ENCODE measurements at regions not wholly inside any gene's neighbourhood (a gene's known extent, or its start where the extent isn't known, plus 50 kb on each side); places are given as distances from the start of the nearest gene placed in this dataset.
"Not testable (repeated sequence)": the region's sequence is repeated elsewhere in the genome, so short reads cannot be mapped to it uniquely, and the experiment has no call there.

- no peak for DNase-seq (ENCODE audit: low read depth, low spot score)
These were observed 246.1 kb upstream of the PDE3A start for GRCh38 chr12:20122274-20122673.

- DNase-seq (ENCODE audit: low read depth, low spot score): no peak
These were observed 244.9 kb upstream of the PDE3A start for GRCh38 chr12:20123465-20123864.

GRCh38 chr12:20125276-20125798 is 243.0 kb upstream of the PDE3A start:
- no peak for DNase-seq (ENCODE audit: low read depth, low spot score)

- DNase-seq (ENCODE audit: low read depth, low spot score): no peak
These were observed 241.7 kb upstream of the PDE3A start for GRCh38 chr12:20126601-20127000.

GRCh38 chr12:20127413-20127812 is 240.9 kb upstream of the PDE3A start:
- no peak for DNase-seq (ENCODE audit: low read depth, low spot score)

- DNase-seq (ENCODE audit: low read depth, low spot score): no peak
These were observed 239.4 kb upstream of the PDE3A start for GRCh38 chr12:20128928-20129327.

GRCh38 chr12:20132818-20133217 is 235.5 kb upstream of the PDE3A start:
- no peak for DNase-seq (ENCODE audit: low read depth, low spot score)

- DNase-seq (ENCODE audit: low read depth, low spot score): no peak
These were observed 233.7 kb upstream of the PDE3A start for GRCh38 chr12:20134652-20135051.

- no peak for DNase-seq (ENCODE audit: low read depth, low spot score)
These were observed 227.6 kb upstream of the PDE3A start for GRCh38 chr12:20140751-20141150.

GRCh38 chr12:20142316-20142715 is 226.0 kb upstream of the PDE3A start:
- no peak for DNase-seq (ENCODE audit: low read depth, low spot score)

- no peak for DNase-seq (ENCODE audit: low read depth, low spot score)
These were observed 225.4 kb upstream of the PDE3A start for GRCh38 chr12:20142956-20143355.

GRCh38 chr12:20144341-20144740 is 224.0 kb upstream of the PDE3A start:
- DNase-seq (ENCODE audit: low read depth, low spot score): no peak

- no peak for DNase-seq (ENCODE audit: low read depth, low spot score)
These were observed 220.1 kb upstream of the PDE3A start for GRCh38 chr12:20148241-20148640.

GRCh38 chr12:20150835-20151422 is 217.4 kb upstream of the PDE3A start:
- DNase-seq (ENCODE audit: low read depth, low spot score): no peak

- DNase-seq (ENCODE audit: low read depth, low spot score): peak; percentile 8
These were observed 214.3 kb upstream of the PDE3A start for GRCh38 chr12:20154052-20154451.

- DNase-seq (ENCODE audit: low read depth, low spot score): no peak
These were observed 213.0 kb upstream of the PDE3A start for GRCh38 chr12:20155374-20155773.

GRCh38 chr12:20160899-20161298 is 207.4 kb upstream of the PDE3A start:
- DNase-seq (ENCODE audit: low read depth, low spot score): not testable (repeated sequence)

GRCh38 chr12:20174528-20175175 is 193.7 kb upstream of the PDE3A start:
- DNase-seq (ENCODE audit: low read depth, low spot score): no peak

- no peak for DNase-seq (ENCODE audit: low read depth, low spot score)
These were observed 192.5 kb upstream of the PDE3A start for GRCh38 chr12:20175704-20176388.

- DNase-seq (ENCODE audit: low read depth, low spot score): no peak
These were observed 186.7 kb upstream of the PDE3A start for GRCh38 chr12:20181416-20182180.

GRCh38 chr12:20183563-20183962 is 184.8 kb upstream of the PDE3A start:
- DNase-seq (ENCODE audit: low read depth, low spot score): peak; percentile 22

- no peak for DNase-seq (ENCODE audit: low read depth, low spot score)
These were observed 183.8 kb upstream of the PDE3A start for GRCh38 chr12:20184514-20184913.
